ENCODE measurements at regions not wholly inside any gene's neighbourhood (a gene's known extent, or its start where the extent isn't known, plus 50 kb on each side); places are given as distances from the start of the nearest gene placed in this dataset.

GRCh38 chr5:110075656-110076055, 385.9 kb downstream of the MAN2A1 start:
- no peak for DNase-seq (ENCODE audit: low read depth, low spot score)
- ChIA-PET CTCF (no interaction called here), POLR2A (no interaction called here)
- intact Hi-C loops (cut with micrococcal nuclease) (no loop called here), dilution Hi-C loops (cut with MboI; ENCODE audit: extremely low pct_ligation_motif_present, low sequenced_read_pairs) (no loop called here)
- Histone ChIP-seq H3K27ac (ENCODE audit: insufficient read depth, low read depth, low read length) (no peak overlapping the region), H3K9ac (replicated peaks; ENCODE audit: extremely low read depth, insufficient read depth, low read length) (no peak overlapping the region), H4K20me1 (replicated peaks; ENCODE audit: control insufficient read depth, extremely low read depth, insufficient read depth, low read length) (no peaks in the 10 kb centered on the region), H3K36me3 (ENCODE audit: control insufficient read depth in 2 of 2, extremely low read depth in 1 of 2, insufficient read depth in 2 of 2, low read length in 2 of 2) (no peaks in the 10 kb centered on the region), H3K9me1 (replicated peaks; ENCODE audit: control insufficient read depth, extremely low read depth, insufficient read depth, low read length) (no peaks in the 10 kb centered on the region), H3K4me2 (ENCODE audit: insufficient read depth, low read length) (no peak overlapping the region), H3K27me3 (ENCODE audit: control insufficient read depth in 2 of 2, insufficient read depth in 2 of 2, low read length in 2 of 2) (no peaks in the 10 kb centered on the region), H3K9me3 (replicated peaks; ENCODE audit: control insufficient read depth, insufficient read depth, low read length) (peaks cover 2% of the 10 kb centered on the region), H3K79me2 (ENCODE audit: control insufficient read depth, insufficient read depth, low read length) (no peaks in the 10 kb centered on the region), H3K4me1 (ENCODE audit: control insufficient read depth, extremely low read depth, insufficient read depth, low read length) (no peaks in the 10 kb centered on the region), H3K4me3 (replicated peaks in 1 of 3; ENCODE audit: insufficient read depth in 1 of 3, low read depth in 1 of 3, low read length in 3 of 3) (no peak overlapping the region), H2AFZ (ENCODE audit: low read depth, low read length) (no peak overlapping the region)
- FAIRE-seq: no peak
- TF ChIP-seq POLR2A (IDR thresholded peaks at IDR 0.05; ENCODE audit: low read depth, low read length): no peak
- BruUV-seq (replicated peaks): no TSS peak

DNA sequence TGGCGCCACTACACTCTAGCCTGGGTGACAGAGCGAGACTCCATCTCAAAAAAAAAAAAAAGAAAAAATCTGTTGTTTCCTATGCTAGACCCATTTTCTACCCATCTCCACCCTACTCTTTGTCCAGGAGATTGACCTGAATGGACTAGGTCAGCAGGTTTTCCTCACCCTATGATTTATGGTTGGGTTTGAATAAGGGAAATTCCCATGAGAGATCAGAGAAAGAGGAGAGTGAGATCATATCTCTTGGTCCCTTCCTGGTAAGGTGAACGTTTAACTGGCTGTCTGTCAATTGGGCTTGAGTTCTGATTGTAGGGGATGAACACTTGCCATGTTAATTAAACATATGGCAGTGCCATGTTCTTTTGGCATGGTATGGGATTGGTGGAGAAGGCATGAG, 387.4 kb downstream of the MAN2A1 start:
- Histone ChIP-seq H3K4me2 (ENCODE audit: insufficient read depth, low read length) (no peak overlapping the region), H2AFZ (ENCODE audit: low read depth, low read length) (no peak overlapping the region), H3K9ac (replicated peaks; ENCODE audit: extremely low read depth, insufficient read depth, low read length) (no peak overlapping the region), H3K27ac (ENCODE audit: insufficient read depth, low read depth, low read length) (no peak overlapping the region), H3K79me2 (ENCODE audit: control insufficient read depth, insufficient read depth, low read length) (no peaks in the 10 kb centered on the region), H3K4me3 (replicated peaks in 1 of 3; ENCODE audit: insufficient read depth in 1 of 3, low read depth in 1 of 3, low read length in 3 of 3) (no peak overlapping the region), H3K9me1 (replicated peaks; ENCODE audit: control insufficient read depth, extremely low read depth, insufficient read depth, low read length) (no peaks in the 10 kb centered on the region), H3K27me3 (ENCODE audit: control insufficient read depth in 2 of 2, insufficient read depth in 2 of 2, low read length in 2 of 2) (no peaks in the 10 kb centered on the region), H3K36me3 (ENCODE audit: control insufficient read depth in 2 of 2, extremely low read depth in 1 of 2, insufficient read depth in 2 of 2, low read length in 2 of 2) (no peaks in the 10 kb centered on the region), H3K9me3 (replicated peaks; ENCODE audit: control insufficient read depth, insufficient read depth, low read length) (peaks cover 2% of the 10 kb centered on the region), H4K20me1 (replicated peaks; ENCODE audit: control insufficient read depth, extremely low read depth, insufficient read depth, low read length) (no peaks in the 10 kb centered on the region), H3K4me1 (ENCODE audit: control insufficient read depth, extremely low read depth, insufficient read depth, low read length) (no peaks in the 10 kb centered on the region)
- FAIRE-seq (no peak), DNase-seq (ENCODE audit: low read depth, low spot score) (no peak)
- no TSS peak for BruUV-seq (replicated peaks)
- TF ChIP-seq JUN (IDR thresholded peaks at IDR 0.05; ENCODE audit: borderline replicate concordance, insufficient read depth, insufficient read length, low read depth) (no peak), MAX (IDR thresholded peaks at IDR 0.05; ENCODE audit: insufficient read depth, insufficient read length) (no peak), FOS (IDR thresholded peaks at IDR 0.05; ENCODE audit: borderline replicate concordance, insufficient read depth, low read length) (no peak), POLR2A (IDR thresholded peaks at IDR 0.05; ENCODE audit: low read depth, low read length) (no peak), GATA2 (IDR thresholded peaks at IDR 0.05; ENCODE audit: insufficient read depth, insufficient read length, low read depth, low read length) (no peak)
- TF ChIP-seq, protein P1, sequence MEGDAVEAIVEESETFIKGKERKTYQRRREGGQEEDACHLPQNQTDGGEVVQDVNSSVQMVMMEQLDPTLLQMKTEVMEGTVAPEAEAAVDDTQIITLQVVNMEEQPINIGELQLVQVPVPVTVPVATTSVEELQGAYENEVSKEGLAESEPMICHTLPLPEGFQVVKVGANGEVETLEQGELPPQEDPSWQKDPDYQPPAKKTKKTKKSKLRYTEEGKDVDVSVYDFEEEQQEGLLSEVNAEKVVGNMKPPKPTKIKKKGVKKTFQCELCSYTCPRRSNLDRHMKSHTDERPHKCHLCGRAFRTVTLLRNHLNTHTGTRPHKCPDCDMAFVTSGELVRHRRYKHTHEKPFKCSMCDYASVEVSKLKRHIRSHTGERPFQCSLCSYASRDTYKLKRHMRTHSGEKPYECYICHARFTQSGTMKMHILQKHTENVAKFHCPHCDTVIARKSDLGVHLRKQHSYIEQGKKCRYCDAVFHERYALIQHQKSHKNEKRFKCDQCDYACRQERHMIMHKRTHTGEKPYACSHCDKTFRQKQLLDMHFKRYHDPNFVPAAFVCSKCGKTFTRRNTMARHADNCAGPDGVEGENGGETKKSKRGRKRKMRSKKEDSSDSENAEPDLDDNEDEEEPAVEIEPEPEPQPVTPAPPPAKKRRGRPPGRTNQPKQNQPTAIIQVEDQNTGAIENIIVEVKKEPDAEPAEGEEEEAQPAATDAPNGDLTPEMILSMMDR (IDR thresholded peaks at IDR 0.05; ENCODE audit: extremely low read depth in 1 of 2, insufficient read depth in 1 of 2, low read depth in 1 of 2, low read length in 2 of 2): no peak
- dilution Hi-C loops (cut with MboI; ENCODE audit: extremely low pct_ligation_motif_present, low sequenced_read_pairs): no loop called here
- intact Hi-C loops (cut with micrococcal nuclease): no loop called here
- CTCF ChIA-PET: no interaction called here
- POLR2A ChIA-PET: no interaction called here

All from endothelial cell of umbilical vein (primary cell).